GM21576 (cell line): ENCODE measurements at regions not wholly inside any gene's neighbourhood (a gene's known extent, or its start where the extent isn't known, plus 50 kb on each side); places are given as distances from the start of the nearest gene placed in this dataset.
A peak's percentile ranks its signal among the peaks of the same experiment; 100 is the strongest.

Source experiments
- ATAC-seq: cut with Tn5 transposase; IDR thresholded peaks from one replicate; pipeline ENCODE4 v1.9.1; 2021; ENCODE audit warnings: mild to moderate bottlenecking, moderate library complexity; ENCODE audit not compliant: unreplicated experiment

- ATAC-seq = no peak
These were observed 96.2 kb upstream of the INSIG1 start for GRCh38 chr7:155201325-155202087.

GRCh38 chr7:155202106-155202871 is 95.4 kb upstream of the INSIG1 start:
- ATAC-seq = no peak

GRCh38 chr7:155203059-155203881 is 94.4 kb upstream of the INSIG1 start:
- ATAC-seq = no peak

- ATAC-seq = no peak
These were observed 93.6 kb upstream of the INSIG1 start for GRCh38 chr7:155203882-155204691.

GRCh38 chr7:155204744-155205367 is 92.8 kb upstream of the INSIG1 start:
- no peak for ATAC-seq

GRCh38 chr7:155205368-155206317 is 92.0 kb upstream of the INSIG1 start:
- peak; percentile 86 for ATAC-seq

GRCh38 chr7:155206318-155207020 is 91.2 kb upstream of the INSIG1 start:
- peak; percentile 37 for ATAC-seq

- no peak for ATAC-seq
These were observed 90.2 kb upstream of the INSIG1 start for GRCh38 chr7:155207326-155208002.

- no peak for ATAC-seq
These were observed 88.8 kb upstream of the INSIG1 start for GRCh38 chr7:155208681-155209477.

GRCh38 chr7:155209478-155210319 is 88.0 kb upstream of the INSIG1 start:
- no peak for ATAC-seq

- no peak for ATAC-seq
These were observed 87.3 kb upstream of the INSIG1 start for GRCh38 chr7:155210356-155210755.

GRCh38 chr7:155211173-155211572 is 86.5 kb upstream of the INSIG1 start:
- no peak for ATAC-seq

- ATAC-seq = no peak
These were observed 85.9 kb upstream of the INSIG1 start for GRCh38 chr7:155211761-155212160.

- no peak for ATAC-seq
These were observed 85.2 kb upstream of the INSIG1 start for GRCh38 chr7:155212301-155213015.

GRCh38 chr7:155213385-155213784 is 84.3 kb upstream of the INSIG1 start:
- ATAC-seq = no peak
